ENCODE measurements at regions not wholly inside any gene's neighbourhood (a gene's known extent, or its start where the extent isn't known, plus 50 kb on each side); places are given as distances from the start of the nearest gene placed in this dataset.
"Not testable (repeated sequence)": the region's sequence is repeated elsewhere in the genome, so short reads cannot be mapped to it uniquely, and the experiment has no call there.

DNA sequence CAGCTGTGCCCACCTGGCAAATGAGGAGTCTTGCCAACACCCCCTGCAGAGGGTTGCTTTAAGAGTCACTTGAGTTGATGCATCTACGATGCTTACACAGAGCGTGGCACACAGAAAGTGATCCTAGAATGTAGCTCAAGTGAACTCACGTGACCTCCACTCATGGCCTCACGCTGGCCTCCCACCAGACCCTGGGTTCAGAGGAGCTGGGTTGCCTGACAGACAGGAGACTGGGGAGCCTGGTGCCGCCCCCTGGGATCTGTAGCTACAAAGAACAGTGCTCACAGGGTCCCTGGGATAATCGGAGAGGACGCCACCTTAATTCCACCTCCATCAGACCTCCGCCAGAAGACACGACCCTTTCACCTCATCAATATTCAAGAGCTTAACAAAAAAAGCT lies 81.4 kb upstream of the CASZ1 start:
- no peak for DNase-seq (ENCODE audit: low read depth)
- TF ChIP-seq, protein P1, sequence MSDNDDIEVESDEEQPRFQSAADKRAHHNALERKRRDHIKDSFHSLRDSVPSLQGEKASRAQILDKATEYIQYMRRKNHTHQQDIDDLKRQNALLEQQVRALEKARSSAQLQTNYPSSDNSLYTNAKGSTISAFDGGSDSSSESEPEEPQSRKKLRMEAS (IDR thresholded peaks at IDR 0.05; ENCODE audit: low read depth, low read length), result no peak
- TF ChIP-seq POLR2A (IDR thresholded peaks at IDR 0.05; ENCODE audit: extremely low read depth, insufficient read length), result no peak
- no peak overlapping the region for H3K4me3 ChIP-seq (ENCODE audit: low read depth, low read length)

DNA sequence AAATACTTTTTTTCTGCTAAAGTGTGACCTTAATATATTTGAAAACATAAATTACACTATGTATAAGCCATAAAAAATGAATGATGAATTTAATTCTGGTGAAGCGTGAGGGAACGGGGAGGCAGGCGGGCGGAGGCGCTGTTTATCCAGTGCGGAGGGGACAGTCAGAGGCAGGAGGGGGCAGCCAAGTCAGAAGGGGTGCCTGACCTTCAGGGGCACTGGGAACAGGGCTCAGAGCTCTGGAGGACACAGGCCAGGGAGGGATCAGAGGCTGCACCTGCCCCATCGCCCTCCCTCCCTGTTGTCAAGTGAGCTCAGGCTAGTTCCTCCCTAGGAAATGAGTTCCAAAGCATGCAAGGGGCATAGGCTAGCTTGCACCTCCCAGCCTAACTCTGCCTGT lies 82.0 kb upstream of the CASZ1 start:
- TF ChIP-seq, protein P2, sequence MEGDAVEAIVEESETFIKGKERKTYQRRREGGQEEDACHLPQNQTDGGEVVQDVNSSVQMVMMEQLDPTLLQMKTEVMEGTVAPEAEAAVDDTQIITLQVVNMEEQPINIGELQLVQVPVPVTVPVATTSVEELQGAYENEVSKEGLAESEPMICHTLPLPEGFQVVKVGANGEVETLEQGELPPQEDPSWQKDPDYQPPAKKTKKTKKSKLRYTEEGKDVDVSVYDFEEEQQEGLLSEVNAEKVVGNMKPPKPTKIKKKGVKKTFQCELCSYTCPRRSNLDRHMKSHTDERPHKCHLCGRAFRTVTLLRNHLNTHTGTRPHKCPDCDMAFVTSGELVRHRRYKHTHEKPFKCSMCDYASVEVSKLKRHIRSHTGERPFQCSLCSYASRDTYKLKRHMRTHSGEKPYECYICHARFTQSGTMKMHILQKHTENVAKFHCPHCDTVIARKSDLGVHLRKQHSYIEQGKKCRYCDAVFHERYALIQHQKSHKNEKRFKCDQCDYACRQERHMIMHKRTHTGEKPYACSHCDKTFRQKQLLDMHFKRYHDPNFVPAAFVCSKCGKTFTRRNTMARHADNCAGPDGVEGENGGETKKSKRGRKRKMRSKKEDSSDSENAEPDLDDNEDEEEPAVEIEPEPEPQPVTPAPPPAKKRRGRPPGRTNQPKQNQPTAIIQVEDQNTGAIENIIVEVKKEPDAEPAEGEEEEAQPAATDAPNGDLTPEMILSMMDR (IDR thresholded peaks at IDR 0.05; ENCODE audit: low read depth, low read length), result no peak
- no peak for TF ChIP-seq MYC (IDR thresholded peaks at IDR 0.05; ENCODE audit: low read depth, low read length)
- TF ChIP-seq, protein P1 (IDR thresholded peaks at IDR 0.05; ENCODE audit: low read depth, low read length), result no peak
- TF ChIP-seq POLR2A (IDR thresholded peaks at IDR 0.05; ENCODE audit: extremely low read depth, insufficient read length), result no peak
- DNase-seq (ENCODE audit: low read depth), result no peak
- no peak overlapping the region for H3K4me3 ChIP-seq (ENCODE audit: low read depth, low read length)

DNA sequence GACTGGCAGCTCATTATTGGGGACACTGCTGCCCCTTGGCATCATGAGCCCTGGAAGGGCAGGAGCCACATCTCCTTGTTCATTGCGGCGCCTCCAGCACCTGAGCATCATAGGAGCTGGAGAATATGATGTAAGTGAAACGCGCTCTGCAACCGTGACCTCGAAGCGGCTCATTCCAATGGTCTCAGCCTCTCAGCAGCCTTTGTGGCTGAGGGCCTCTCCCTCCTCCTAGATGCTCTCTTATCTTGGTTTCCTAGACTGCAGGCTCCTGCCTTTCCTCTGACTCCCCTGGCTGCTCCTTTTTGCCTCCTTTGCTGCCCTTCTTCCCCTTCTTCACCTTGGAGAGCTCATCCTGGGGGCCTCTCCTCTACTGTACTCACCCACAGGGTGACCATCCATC lies 83.6 kb upstream of the CASZ1 start:
- DNase-seq (ENCODE audit: low read depth), result no peak
- H3K4me3 ChIP-seq (ENCODE audit: low read depth, low read length), result no peak overlapping the region
- TF ChIP-seq, protein P2 (IDR thresholded peaks at IDR 0.05; ENCODE audit: low read depth, low read length), result no peak
- TF ChIP-seq MYC (IDR thresholded peaks at IDR 0.05; ENCODE audit: low read depth, low read length) (no peak), POLR2A (IDR thresholded peaks at IDR 0.05; ENCODE audit: extremely low read depth, insufficient read length) (no peak)
- TF ChIP-seq, protein P1 (IDR thresholded peaks at IDR 0.05; ENCODE audit: low read depth, low read length), result no peak

DNA sequence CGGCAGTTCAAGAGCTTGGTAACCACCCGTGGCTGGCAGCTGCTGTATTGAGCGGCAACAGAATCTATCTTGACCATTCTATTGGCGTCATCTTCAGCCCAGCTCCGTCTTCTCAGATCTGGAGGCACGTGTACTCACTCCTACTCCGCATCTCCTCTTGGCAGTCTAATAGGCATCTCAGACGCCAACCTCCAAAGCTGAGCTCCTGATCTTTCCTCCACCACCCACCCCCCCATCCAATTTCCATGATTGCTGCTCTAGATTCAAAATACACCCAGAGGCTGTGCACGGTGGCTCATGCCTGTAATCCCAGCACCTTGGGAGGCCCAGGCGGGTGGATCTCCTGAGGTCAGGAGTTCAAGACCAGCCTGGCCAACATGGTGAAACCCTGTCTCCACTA lies 84.6 kb upstream of the CASZ1 start:
- no peak for DNase-seq (ENCODE audit: low read depth)
- H3K4me3 ChIP-seq (ENCODE audit: low read depth, low read length), result no peak overlapping the region
- TF ChIP-seq MYC (IDR thresholded peaks at IDR 0.05; ENCODE audit: low read depth, low read length) (no peak), POLR2A (IDR thresholded peaks at IDR 0.05; ENCODE audit: extremely low read depth, insufficient read length) (no peak)
- TF ChIP-seq, protein P2 (IDR thresholded peaks at IDR 0.05; ENCODE audit: low read depth, low read length), result no peak
- TF ChIP-seq, protein P1 (IDR thresholded peaks at IDR 0.05; ENCODE audit: low read depth, low read length), result no peak

DNA sequence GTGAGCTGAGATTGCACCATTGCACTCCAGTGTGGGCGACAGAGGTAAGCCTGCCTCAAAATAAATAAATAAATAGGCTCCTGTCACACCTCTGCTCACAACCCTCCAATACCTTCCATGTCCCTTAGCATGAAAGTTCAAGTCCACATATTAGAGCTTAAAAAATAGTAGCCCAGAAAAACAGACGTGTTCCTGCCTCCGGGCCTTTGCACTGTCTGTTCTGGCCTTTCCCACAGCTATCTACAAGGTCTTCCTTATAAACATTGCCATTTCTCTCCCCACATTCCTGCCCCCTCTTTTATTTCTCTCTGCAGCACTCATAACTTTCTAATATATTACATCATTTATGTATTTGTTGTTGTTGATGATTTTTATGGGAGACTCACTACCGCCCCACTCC lies 85.6 kb upstream of the CASZ1 start:
- no peak overlapping the region for H3K4me3 ChIP-seq (ENCODE audit: low read depth, low read length)
- DNase-seq (ENCODE audit: low read depth), result no peak
- TF ChIP-seq POLR2A (IDR thresholded peaks at IDR 0.05; ENCODE audit: extremely low read depth, insufficient read length) (no peak), MYC (IDR thresholded peaks at IDR 0.05; ENCODE audit: low read depth, low read length) (no peak)
- TF ChIP-seq, protein P2 (IDR thresholded peaks at IDR 0.05; ENCODE audit: low read depth, low read length), result no peak
- TF ChIP-seq, protein P1 (IDR thresholded peaks at IDR 0.05; ENCODE audit: low read depth, low read length), result no peak

DNA sequence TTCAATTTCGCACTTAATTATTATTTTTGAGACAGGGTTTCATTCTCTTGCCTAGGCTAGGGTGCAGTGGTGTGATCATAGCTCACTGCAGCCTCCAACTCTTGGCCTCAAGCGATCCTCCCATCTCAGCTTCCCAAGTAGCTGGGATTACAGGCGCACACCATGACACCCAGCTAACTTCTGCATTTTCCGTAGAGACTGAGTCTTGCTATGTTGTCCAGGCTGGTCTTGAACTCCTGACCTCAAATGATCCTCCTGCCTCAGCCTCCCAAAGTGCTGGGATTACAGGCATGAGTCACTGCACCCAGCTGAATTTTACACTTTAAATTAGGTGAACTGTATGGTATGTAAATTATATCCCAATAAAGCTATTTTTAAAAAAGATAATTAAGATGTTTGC lies 90.6 kb upstream of the CASZ1 start:
- H3K4me3 ChIP-seq (ENCODE audit: low read depth, low read length); DNase-seq (ENCODE audit: low read depth): not testable (repeated sequence)

DNA sequence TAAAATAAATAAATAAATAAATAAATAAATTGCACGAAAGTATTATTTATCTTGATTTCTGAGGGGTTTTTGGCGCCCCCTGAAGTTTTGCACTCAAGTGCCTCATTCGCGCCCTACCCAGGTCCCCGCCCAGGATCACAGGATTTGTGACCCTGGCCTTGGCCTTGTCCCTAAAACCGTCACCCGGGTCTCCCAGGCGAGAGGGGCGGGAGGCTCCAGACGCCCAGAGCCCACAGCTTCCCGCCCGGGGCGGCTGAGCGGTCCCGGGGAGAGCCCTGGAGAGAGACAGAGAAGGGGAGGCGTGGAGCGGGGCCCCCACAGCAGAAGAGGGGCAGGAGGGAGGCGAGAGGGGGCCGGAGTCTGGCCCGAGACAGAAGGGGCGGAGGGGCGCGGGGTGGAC lies 91.8 kb upstream of the CASZ1 start:
- no peak for TF ChIP-seq POLR2A (IDR thresholded peaks at IDR 0.05; ENCODE audit: extremely low read depth, insufficient read length)
- TF ChIP-seq, protein P1 (IDR thresholded peaks at IDR 0.05; ENCODE audit: low read depth, low read length), result no peak
- TF ChIP-seq, protein P2 (IDR thresholded peaks at IDR 0.05; ENCODE audit: low read depth, low read length), result no peak
- no peak for TF ChIP-seq MYC (IDR thresholded peaks at IDR 0.05; ENCODE audit: low read depth, low read length)
- DNase-seq (ENCODE audit: low read depth), result no peak
- H3K4me3 ChIP-seq (ENCODE audit: low read depth, low read length), result no peak overlapping the region

Data from NB4 (cell line).